Suprapubic skin (tissue), 4 donors: ENCODE measurements at regions not wholly inside any gene's neighbourhood (a gene's known extent, or its start where the extent isn't known, plus 50 kb on each side); places are given as distances from the start of the nearest gene placed in this dataset.
"Not testable (repeated sequence)": the region's sequence is repeated elsewhere in the genome, so short reads cannot be mapped to it uniquely, and the experiment has no call there.

Experiments
- DNase-seq, 2 donors: peaks; one replicate each; pipeline ENCODE4 v3.0.0-alpha.2; 2019; ENCODE audit warnings: low spot score in 2 of 2
- H3K27ac ChIP-seq: fragments of 200-600 bp; sonication (generic); one replicate; pipeline ENCODE4 v1.5.1; 2019
- H3K27me3 ChIP-seq: fragments of 200-600 bp; sonication (generic); one replicate; pipeline ENCODE4 v1.5.1; 2019
- H3K36me3 ChIP-seq: fragments of 200-600 bp; sonication (generic); one replicate; pipeline ENCODE4 v1.5.1; 2019
- H3K4me1 ChIP-seq: fragments of 200-600 bp; sonication (generic); one replicate; pipeline ENCODE4 v1.5.1; 2019
- H3K4me3 ChIP-seq: fragments of 200-600 bp; sonication (generic); one replicate; pipeline ENCODE4 v1.5.1; 2019; ENCODE audit warnings: mild to moderate bottlenecking
- H3K9me3 ChIP-seq: fragments of 200-600 bp; sonication (generic); one replicate; pipeline ENCODE4 v1.5.1; 2019
- CTCF ChIP-seq, 2 donors: fragments of 200-600 bp in 1 of 2; fragments of 450-650 bp in 1 of 2; sonication (generic) in 1 of 2; IDR thresholded peaks; one replicate each; pipeline ENCODE4 v1.5.1; 2016 to 2019; ENCODE audit warnings: antibody characterized with exemption in 2 of 2, mild to moderate bottlenecking in 1 of 2, moderate library complexity in 1 of 2
- EP300 ChIP-seq: sonication (generic); formaldehyde crosslinking; IDR thresholded peaks from one replicate; pipeline ENCODE4 v1.6.1; 2017; ENCODE audit warnings: antibody characterized with exemption
- POLR2A ChIP-seq, 2 donors: fragments of 450-650 bp; IDR thresholded peaks; one replicate each; pipeline ENCODE4 v1.6.1; 2017; ENCODE audit warnings: antibody characterized with exemption in 2 of 2, mild to moderate bottlenecking in 2 of 2, moderate library complexity in 2 of 2
- POLR2AphosphoS5 ChIP-seq, 3 donors: sonication (generic); formaldehyde crosslinking; IDR thresholded peaks; one replicate each; pipeline ENCODE4 v1.6.1; 2017; ENCODE audit warnings: antibody characterized with exemption in 3 of 3
- WGBS: methylation state at CpG from one replicate; pipeline ENCODE4 v1.1.5; 2018; 5-methylcytosine and 5-hydroxymethylcytosine counted together

- Histone ChIP-seq H3K27ac (no peak overlapping the region), H3K9me3 (no peaks in the 10 kb centered on the region), H3K36me3 (no peaks in the 10 kb centered on the region), H3K4me3 (no peak overlapping the region), H3K4me1 (peaks cover 8% of the 10 kb centered on the region), H3K27me3 (peaks cover 16% of the 10 kb centered on the region)
- 90% methylated on average over 7 of the region's 7 CpGs for WGBS
- no peak for DNase-seq
- TF ChIP-seq CTCF (IDR thresholded peaks at IDR 0.05) (no peak), POLR2AphosphoS5 (IDR thresholded peaks at IDR 0.05) (no peak)
These were observed 140.4 kb upstream of the AFDN start for GRCh38 chr6:167686204-167686893.

- Histone ChIP-seq H3K27ac (no peak overlapping the region), H3K9me3 (no peaks in the 10 kb centered on the region), H3K27me3 (peaks cover 7% of the 10 kb centered on the region), H3K4me3 (no peak overlapping the region), H3K4me1 (peaks cover 8% of the 10 kb centered on the region), H3K36me3 (no peaks in the 10 kb centered on the region)
- peak in 1 of 2 donors; percentile 16 for DNase-seq
- no peak for TF ChIP-seq POLR2A (IDR thresholded peaks at IDR 0.05)
- 50% methylated on average over 18 of the region's 18 CpGs for WGBS
These were observed 139.5 kb upstream of the AFDN start for GRCh38 chr6:167687116-167687725.

- no peaks in the 10 kb centered on the region for H3K36me3 ChIP-seq
- no peaks in the 10 kb centered on the region for H3K9me3 ChIP-seq
- no peak overlapping the region for H3K4me3 ChIP-seq
- no peak overlapping the region for H3K27ac ChIP-seq
- 91% methylated on average over 6 of the region's 6 CpGs for WGBS
- peak in 1 of 2 donors; percentile 34 for DNase-seq
- peaks cover 7% of the 10 kb centered on the region for H3K27me3 ChIP-seq
- H3K4me1 ChIP-seq: peaks cover 4% of the 10 kb centered on the region
- TF ChIP-seq EP300 (no peak), POLR2A (IDR thresholded peaks at IDR 0.05) (no peak), CTCF (IDR thresholded peaks at IDR 0.05) (no peak), POLR2AphosphoS5 (IDR thresholded peaks at IDR 0.05) (no peak)
These were observed 138.6 kb upstream of the AFDN start for GRCh38 chr6:167688123-167688522.

- Histone ChIP-seq H3K36me3 (no peaks in the 10 kb centered on the region), H3K4me3 (no peak overlapping the region), H3K9me3 (no peaks in the 10 kb centered on the region), H3K4me1 (no peaks in the 10 kb centered on the region), H3K27me3 (peaks cover 7% of the 10 kb centered on the region), H3K27ac (no peak overlapping the region)
- WGBS: 92% methylated on average over 5 of the region's 5 CpGs
- peak in 1 of 2 donors; percentile 36 for DNase-seq
- TF ChIP-seq POLR2A (IDR thresholded peaks at IDR 0.05) (no peak), POLR2AphosphoS5 (IDR thresholded peaks at IDR 0.05) (no peak), EP300 (no peak), CTCF (IDR thresholded peaks at IDR 0.05) (no peak)
These were observed 137.4 kb upstream of the AFDN start for GRCh38 chr6:167689278-167689677.

- WGBS: 63% methylated on average over 6 of the region's 6 CpGs
- H3K4me1 ChIP-seq: no peaks in the 10 kb centered on the region
- H3K27me3 ChIP-seq: peaks cover 7% of the 10 kb centered on the region
- H3K9me3 ChIP-seq: no peaks in the 10 kb centered on the region
- no peak overlapping the region for H3K4me3 ChIP-seq
- no peak for TF ChIP-seq POLR2AphosphoS5 (IDR thresholded peaks at IDR 0.05)
- TF ChIP-seq EP300: no peak
- no peak for TF ChIP-seq POLR2A (IDR thresholded peaks at IDR 0.05)
- no peak for TF ChIP-seq CTCF (IDR thresholded peaks at IDR 0.05)
- H3K27ac ChIP-seq: no peak overlapping the region
- no peaks in the 10 kb centered on the region for H3K36me3 ChIP-seq
- DNase-seq: peak in 1 of 2 donors; percentile 44
These were observed 137.0 kb upstream of the AFDN start for GRCh38 chr6:167689751-167690150.

GRCh38 chr6:167690167-167690922 is 136.4 kb upstream of the AFDN start:
- not testable (repeated sequence) for H3K27me3 ChIP-seq, H3K36me3 ChIP-seq, H3K9me3 ChIP-seq, H3K27ac ChIP-seq, H3K4me1 ChIP-seq, H3K4me3 ChIP-seq
- 96% methylated on average over 13 of the region's 14 CpGs for WGBS
- DNase-seq: peak in 1 of 2 donors; percentile 37
